Astrocyte of the cerebellum (primary cell): ENCODE measurements at regions not wholly inside any gene's neighbourhood (a gene's known extent, or its start where the extent isn't known, plus 50 kb on each side); places are given as distances from the start of the nearest gene placed in this dataset.

ENCODE experiments used
- DNase-seq: peaks from one replicate; pipeline ENCODE4 v3.0.0-alpha.2; 2011; ENCODE audit warnings: low read depth
- H3K4me3 ChIP-seq: 2 replicates; pipeline ENCODE4 v1.5.1; 2011; ENCODE audit warnings: mild to moderate bottlenecking, low read depth, low read length, moderate library complexity
- in situ Hi-C: cut with HindIII; loops from 2 replicates; pipeline ENCODE4 v1.10.0; 2017; ENCODE audit warnings: low sequenced_read_pairs
- TF ChIP-seq, protein P1 (sequence below): IDR thresholded peaks from 2 replicates; pipeline ENCODE4 v1.5.1; 2012; ENCODE audit warnings: low read length, low read depth, moderate library complexity, mild to moderate bottlenecking; ENCODE audit errors: missing control alignments

DNA sequence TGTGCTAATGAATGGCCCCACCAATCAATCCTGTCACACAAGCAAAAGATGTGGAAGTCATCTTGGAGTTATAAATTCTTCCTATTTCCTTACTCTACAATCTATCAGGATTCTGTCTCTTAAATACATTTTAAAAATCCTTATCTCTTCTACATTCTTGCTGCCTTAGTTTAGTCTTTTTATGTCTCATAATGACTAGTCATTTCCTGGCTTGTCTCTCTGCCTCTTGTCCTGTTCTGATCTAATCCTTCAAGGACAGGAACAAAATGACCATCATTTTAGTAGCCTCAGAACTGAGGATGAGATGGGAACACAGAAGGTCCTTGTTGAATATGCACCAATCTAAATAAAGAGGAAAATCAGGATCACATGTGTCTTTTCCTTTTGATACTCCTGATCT lies 56.6 kb upstream of the LIN7C start:
- in situ Hi-C loops = no loop called here
- TF ChIP-seq, protein P1, sequence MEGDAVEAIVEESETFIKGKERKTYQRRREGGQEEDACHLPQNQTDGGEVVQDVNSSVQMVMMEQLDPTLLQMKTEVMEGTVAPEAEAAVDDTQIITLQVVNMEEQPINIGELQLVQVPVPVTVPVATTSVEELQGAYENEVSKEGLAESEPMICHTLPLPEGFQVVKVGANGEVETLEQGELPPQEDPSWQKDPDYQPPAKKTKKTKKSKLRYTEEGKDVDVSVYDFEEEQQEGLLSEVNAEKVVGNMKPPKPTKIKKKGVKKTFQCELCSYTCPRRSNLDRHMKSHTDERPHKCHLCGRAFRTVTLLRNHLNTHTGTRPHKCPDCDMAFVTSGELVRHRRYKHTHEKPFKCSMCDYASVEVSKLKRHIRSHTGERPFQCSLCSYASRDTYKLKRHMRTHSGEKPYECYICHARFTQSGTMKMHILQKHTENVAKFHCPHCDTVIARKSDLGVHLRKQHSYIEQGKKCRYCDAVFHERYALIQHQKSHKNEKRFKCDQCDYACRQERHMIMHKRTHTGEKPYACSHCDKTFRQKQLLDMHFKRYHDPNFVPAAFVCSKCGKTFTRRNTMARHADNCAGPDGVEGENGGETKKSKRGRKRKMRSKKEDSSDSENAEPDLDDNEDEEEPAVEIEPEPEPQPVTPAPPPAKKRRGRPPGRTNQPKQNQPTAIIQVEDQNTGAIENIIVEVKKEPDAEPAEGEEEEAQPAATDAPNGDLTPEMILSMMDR = no peak
- no peak for DNase-seq

DNA sequence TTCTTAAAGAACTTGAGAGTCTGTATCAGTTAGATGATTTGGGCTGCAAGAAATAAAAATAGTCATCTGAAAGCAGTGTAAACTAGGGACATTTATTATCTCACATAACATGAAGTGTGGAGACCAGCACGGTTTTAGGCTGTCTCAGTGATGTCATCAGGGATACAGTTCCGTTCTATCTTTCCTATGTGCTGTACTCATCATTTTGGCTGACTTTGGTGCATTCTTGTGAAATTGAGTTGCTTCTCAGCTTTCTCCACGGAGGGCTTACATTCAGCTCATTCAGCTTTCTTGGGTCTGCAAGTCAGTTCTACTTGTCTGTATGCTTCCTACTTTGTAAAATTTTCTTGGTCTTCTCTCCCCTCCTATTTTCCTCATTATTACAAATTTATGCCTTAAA lies 51.8 kb upstream of the LIN7C start:
- in situ Hi-C loops = no loop called here
- DNase-seq = no peak
- TF ChIP-seq, protein P1 = no peak
- H3K4me3 ChIP-seq = no peak overlapping the region

More for the DNA sequence above, 56.6 kb upstream of the LIN7C start:
- no peak overlapping the region for H3K4me3 ChIP-seq

DNA sequence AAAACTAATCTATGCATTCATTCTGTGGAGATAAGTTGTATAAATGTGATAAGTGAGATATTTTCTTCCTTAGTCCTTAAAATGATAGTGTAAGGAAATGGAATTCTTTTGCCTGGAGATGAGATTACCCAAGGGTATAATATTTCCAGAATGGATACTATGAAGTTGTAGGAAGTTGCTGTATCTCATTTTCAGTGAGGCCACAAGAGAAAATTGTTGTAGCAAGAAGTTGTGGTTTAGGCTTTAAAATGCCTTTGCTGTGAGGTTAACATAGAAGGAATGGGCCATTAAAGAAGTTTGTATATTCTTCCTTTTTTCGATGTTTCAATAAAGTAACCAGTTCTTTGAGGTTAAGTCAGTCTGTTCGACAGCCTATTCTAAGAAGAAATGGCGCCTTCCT lies 50.7 kb upstream of the LIN7C start:
- no peak overlapping the region for H3K4me3 ChIP-seq
- in situ Hi-C loops = no loop called here
- no peak for DNase-seq
- TF ChIP-seq, protein P1 = no peak
